ENCODE measurements at regions not wholly inside any gene's neighbourhood (a gene's known extent, or its start where the extent isn't known, plus 50 kb on each side); places are given as distances from the start of the nearest gene placed in this dataset.

DNA sequence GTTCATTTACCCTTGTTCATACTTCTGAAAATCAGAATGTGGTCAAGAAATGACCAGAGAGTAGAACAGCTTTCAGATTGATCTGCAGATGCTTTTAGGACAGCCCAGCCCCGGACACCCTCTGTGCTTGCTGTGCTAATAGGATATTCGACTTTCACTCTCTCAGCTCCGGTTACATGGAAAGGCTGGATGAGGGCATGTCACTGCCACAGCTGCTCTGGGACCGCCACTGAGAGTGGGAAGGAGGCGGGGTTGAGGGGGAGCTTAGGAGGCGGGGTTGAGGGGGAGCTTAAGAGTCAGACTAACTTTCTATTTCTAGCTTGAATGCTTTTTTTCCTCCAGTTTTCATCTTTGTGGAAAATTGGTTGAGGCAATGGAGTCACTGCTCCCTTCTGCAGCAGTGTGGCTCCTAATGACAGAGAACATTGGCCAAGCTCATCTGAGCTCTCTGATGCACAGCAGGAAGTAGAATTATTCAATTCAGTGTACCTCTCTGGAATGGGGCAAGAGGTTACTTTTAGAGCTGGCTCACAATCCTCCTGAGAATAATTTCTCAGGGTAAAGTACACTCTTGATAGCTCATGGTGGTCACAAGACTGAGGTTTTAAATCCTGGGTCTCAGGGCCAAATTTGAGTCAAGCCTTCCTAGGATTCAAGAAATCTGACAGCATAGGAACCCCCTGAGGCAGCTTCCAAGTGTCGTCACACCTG is 74.6 kb upstream of the NPAS1 start:
- peak; percentile 95 for DNase-seq (ENCODE audit: low read depth)

- no peak for DNase-seq (ENCODE audit: low read depth)
These were observed 73.7 kb upstream of the NPAS1 start for GRCh38 chr19:46945694-46946489.

DNA sequence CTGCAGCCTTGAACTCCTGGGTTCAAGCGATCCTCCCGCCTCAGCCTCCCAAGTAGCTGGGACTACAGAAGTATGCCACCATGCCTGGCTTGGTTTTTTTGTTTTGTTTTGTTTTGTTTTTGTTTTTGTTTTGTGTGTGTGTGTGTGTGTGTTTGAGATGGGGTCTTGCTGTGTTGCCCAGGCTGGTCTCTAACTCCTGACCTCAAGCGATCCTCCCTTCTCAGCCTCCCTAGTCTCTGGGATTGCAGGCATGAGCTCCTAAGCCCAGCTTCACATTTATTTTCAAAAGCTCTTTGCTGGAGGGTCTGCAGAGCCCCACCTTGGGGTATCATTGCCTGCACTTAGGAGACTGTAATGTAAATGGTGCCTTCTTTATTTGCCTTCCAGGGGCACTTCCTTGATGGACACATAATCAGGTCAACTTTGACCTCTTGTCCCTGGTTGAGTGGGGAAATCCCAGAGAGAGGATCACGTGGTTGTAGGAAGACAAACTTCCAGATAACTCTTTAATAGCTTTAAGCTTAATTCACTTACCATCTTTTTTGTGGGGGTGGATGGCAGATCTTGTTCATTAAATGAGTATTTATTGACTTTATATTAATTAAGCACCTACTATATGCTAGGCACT is 72.9 kb upstream of the NPAS1 start:
- no peak for DNase-seq (ENCODE audit: low read depth)

DNA sequence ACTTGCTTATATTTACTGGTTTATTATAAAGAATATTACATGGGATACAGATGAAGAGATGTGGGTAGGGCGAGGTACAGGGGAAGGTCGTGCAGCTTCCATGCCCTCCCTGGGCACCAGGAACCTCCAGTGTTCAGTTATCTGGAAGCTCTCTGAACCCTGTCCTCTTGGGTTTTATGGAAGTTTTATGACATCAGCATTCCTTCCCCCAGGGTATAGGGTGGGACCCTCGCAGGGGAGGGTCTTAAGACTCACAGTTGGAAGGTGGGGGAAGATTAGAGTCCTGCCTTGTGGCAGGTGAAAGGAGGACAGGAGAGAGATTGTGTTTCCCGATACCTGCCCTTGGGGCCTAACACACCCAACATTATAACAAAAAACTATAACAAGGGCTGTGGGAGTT is 71.8 kb upstream of the NPAS1 start:
- DNase-seq (ENCODE audit: low read depth): no peak

- DNase-seq (ENCODE audit: low read depth): no peak
These were observed 69.0 kb upstream of the NPAS1 start for GRCh38 chr19:46950526-46951170.

DNA sequence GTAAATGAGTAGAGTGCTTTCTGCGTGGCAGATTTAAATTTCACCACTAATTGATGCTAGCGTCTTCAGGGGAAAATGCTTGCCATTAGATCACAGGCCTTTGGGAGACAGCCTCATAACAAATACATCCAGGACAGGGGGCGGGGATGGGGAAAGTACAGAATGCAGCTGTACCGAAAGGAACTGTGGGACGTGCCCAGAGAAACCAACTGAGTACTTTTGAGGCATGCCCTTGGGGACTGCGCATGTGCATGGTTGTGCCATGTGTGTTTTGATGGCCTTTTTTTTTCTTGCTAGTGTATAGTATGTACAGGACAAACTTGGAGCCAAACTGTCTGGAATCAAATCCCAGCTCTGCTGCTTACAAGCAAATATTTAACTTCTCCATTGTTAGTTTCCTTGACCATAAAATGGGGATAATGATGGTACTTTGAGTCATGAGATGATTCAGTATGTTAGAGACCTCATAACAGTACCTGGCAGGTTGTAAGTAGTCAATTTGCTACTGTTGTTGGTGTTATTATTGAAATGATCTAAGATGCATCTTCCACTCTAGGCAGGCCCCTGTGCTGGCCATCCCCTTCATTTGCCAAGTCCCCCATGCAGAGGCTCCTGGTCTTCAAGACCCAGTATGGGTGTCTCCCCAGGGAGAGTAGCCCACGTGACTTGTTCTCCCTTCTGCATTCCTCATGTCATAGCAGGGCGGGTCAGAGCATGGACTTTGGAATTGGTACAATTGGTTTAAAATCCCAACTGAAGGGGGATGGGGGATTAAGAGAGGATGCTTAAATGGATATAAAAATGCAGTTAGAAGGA is 68.3 kb upstream of the NPAS1 start:
- DNase-seq (ENCODE audit: low read depth): no peak

DNA sequence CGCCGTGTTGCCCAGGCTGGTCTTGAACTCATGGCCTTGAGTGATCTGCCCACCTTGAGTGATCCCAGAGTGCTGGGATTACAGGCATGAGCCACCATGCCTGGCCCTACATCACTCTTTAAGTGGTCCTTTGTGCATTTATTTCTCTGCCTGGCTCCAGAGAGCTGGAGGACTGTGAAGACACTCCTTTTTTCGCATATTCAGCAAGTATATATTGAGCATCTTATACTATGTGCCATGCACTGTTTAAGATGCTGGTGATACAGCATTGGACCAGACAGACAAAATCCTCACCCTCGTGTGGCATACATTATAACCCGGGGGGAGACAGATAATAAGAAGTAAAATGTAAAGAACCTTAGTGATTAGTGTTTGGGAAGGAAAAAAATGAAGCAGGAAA is 66.8 kb upstream of the NPAS1 start:
- no peak for DNase-seq (ENCODE audit: low read depth)

DNA sequence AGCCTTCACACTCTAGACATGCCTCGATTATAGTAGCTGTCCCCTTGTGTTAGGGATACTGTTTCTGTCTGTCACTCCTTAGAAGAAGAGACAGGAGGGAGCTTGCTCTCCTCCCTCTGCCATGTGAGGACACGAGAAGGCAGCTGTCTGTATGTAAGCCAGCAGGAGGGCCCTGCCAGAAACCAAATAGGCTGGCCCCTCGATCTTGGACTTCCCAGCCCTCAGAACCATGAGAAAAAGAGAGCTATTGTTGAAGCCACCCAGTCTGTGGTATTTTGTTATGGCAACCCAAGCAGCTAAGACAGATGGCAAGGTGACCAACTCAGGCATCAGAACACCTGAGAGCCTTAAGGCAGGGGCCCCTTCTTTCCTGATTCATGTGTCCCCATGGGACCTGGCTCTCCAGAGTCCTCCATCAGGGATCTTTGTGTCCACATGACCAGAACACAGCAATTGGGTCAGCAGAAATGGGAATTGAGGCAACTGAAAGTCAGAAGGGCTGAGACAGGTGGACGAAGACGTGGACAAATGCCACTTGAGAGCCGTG is 65.6 kb upstream of the NPAS1 start:
- peak; percentile 29 for DNase-seq (ENCODE audit: low read depth)

DNA sequence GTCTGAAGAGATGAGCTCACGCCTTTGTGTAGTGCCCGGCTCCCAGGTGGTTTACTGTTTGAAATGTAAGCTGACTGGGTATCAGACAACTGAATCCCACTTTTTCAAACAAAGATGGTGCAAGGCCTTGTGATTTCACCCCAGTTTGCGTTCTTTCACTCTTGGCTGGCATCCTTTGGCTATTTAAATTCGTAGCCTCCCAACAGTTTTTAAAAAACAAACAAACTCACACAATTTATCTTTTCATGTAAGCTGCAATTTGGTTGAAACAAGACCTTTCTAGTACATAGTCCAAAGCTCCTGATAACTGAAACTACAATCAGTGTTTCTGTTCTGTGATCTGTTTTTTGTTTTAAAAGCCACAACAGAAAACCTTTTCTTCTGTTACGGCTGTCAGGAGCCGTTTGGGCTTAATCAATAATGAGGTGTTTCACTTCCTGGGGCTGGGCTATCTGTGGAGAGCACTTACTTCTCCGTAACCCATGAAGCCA is 65.1 kb upstream of the NPAS1 start:
- DNase-seq (ENCODE audit: low read depth): no peak

GRCh38 chr19:46954993-46955812 is 64.4 kb upstream of the NPAS1 start:
- no peak for DNase-seq (ENCODE audit: low read depth)

- DNase-seq (ENCODE audit: low read depth): no peak
These were observed 63.7 kb upstream of the NPAS1 start for GRCh38 chr19:46955813-46956371.

DNA sequence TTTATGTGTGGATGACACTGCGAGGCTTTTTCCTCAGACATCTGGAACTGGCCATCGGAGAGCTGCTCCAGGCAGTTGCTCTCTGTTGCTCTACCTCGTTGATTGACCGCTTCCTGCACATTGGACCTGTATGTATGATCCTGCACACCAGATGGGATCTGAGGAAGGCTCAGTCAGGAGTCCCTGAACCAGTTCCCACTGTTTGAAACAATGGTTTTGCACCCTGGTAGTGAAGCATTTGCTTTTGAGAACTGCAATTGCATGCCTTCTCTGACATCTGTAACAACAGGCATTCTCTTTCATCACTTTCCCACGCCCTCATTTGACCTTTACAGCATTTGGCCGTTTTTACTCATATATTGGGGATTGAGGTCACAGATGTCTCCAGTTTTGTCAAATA is 61.1 kb upstream of the NPAS1 start:
- peak; percentile 75 for DNase-seq (ENCODE audit: low read depth)

DNA sequence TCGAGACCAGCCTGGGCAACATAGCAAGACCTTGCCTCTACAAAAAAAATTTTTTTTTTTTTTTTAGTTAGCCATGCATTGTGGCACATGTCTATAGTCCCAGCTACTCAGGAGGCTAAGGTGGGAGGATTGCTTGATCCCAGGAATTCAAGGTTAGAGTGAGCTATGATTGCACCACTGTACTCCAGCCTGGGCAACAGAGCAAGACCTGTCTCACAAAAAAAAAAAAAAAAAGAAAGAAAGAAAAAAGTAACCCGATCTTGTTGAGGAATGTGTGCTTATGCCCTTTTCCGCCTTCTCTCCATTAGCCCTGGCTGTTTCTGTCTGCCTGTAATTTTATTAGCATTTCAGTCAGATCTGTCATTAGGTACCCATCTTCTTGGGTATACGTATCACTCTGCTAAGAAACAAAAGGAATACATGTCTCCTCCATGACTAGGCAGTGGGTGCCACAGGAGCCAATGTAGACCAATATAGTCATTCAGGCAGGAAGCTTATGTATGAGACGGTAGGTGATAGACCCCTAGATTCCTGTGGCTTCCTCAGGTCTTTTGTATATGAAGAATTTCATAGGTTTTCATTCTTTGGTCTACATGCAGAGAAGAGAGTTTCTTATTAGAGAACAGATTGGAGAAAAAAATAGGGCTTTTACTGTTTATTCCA is 59.6 kb upstream of the NPAS1 start:
- DNase-seq (ENCODE audit: low read depth): no peak

GRCh38 chr19:46962030-46962570 is 57.5 kb upstream of the NPAS1 start:
- DNase-seq (ENCODE audit: low read depth): no peak

GRCh38 chr19:46963093-46963734 is 56.4 kb upstream of the NPAS1 start:
- DNase-seq (ENCODE audit: low read depth): peak; percentile 75

GRCh38 chr19:46967578-46968032 is 52.0 kb upstream of the NPAS1 start:
- DNase-seq (ENCODE audit: low read depth): no peak

Data from myocyte (in vitro differentiated cells).